ENCODE measurements at regions not wholly inside any gene's neighbourhood (a gene's known extent, or its start where the extent isn't known, plus 50 kb on each side); places are given as distances from the start of the nearest gene placed in this dataset.

- no peak for DNase-seq (ENCODE audit: low read depth in 3 of 3)
Measured at GRCh38 chr7:46169384-46169755, 248.3 kb upstream of the IGFBP3 start.

- DNase-seq (ENCODE audit: low read depth in 3 of 3), result no peak
Measured at GRCh38 chr7:46168671-46169383, 247.8 kb upstream of the IGFBP3 start.

- no peak for DNase-seq (ENCODE audit: low read depth in 3 of 3)
Measured at GRCh38 chr7:46168231-46168630, 247.2 kb upstream of the IGFBP3 start.

GRCh38 chr7:46165276-46165675 lies 244.2 kb upstream of the IGFBP3 start:
- no peak for DNase-seq (ENCODE audit: low read depth in 3 of 3)

- DNase-seq (ENCODE audit: low read depth in 3 of 3), result no peak
Measured at GRCh38 chr7:46164629-46165028, 243.6 kb upstream of the IGFBP3 start.

GRCh38 chr7:46163246-46163645 lies 242.2 kb upstream of the IGFBP3 start:
- no peak for DNase-seq (ENCODE audit: low read depth in 3 of 3)

- no peak for DNase-seq (ENCODE audit: low read depth in 3 of 3)
Measured at GRCh38 chr7:46162609-46163008, 241.5 kb upstream of the IGFBP3 start.

- no peak for DNase-seq (ENCODE audit: low read depth in 3 of 3)
Measured at GRCh38 chr7:46160861-46161260, 239.8 kb upstream of the IGFBP3 start.

GRCh38 chr7:46157931-46158330 lies 236.9 kb upstream of the IGFBP3 start:
- no peak for DNase-seq (ENCODE audit: low read depth in 3 of 3)

- no peak for DNase-seq (ENCODE audit: low read depth in 3 of 3)
Measured at GRCh38 chr7:46157404-46157803, 236.3 kb upstream of the IGFBP3 start.

- no peak for DNase-seq (ENCODE audit: low read depth in 3 of 3)
Measured at GRCh38 chr7:46156853-46157252, 235.8 kb upstream of the IGFBP3 start.

- DNase-seq (ENCODE audit: low read depth in 3 of 3), result no peak
Measured at GRCh38 chr7:46156086-46156485, 235.0 kb upstream of the IGFBP3 start.

GRCh38 chr7:46155367-46155766 lies 234.3 kb upstream of the IGFBP3 start:
- no peak for DNase-seq (ENCODE audit: low read depth in 3 of 3)

GRCh38 chr7:46153951-46154787 lies 233.1 kb upstream of the IGFBP3 start:
- no peak for DNase-seq (ENCODE audit: low read depth in 3 of 3)

GRCh38 chr7:46153583-46153950 lies 232.5 kb upstream of the IGFBP3 start:
- DNase-seq (ENCODE audit: low read depth in 3 of 3), result no peak

- no peak for DNase-seq (ENCODE audit: low read depth in 3 of 3)
Measured at GRCh38 chr7:46152696-46153095, 231.6 kb upstream of the IGFBP3 start.

- no peak for DNase-seq (ENCODE audit: low read depth in 3 of 3)
Measured at GRCh38 chr7:46150721-46151120, 229.6 kb upstream of the IGFBP3 start.

- DNase-seq (ENCODE audit: low read depth in 3 of 3), result no peak
Measured at GRCh38 chr7:46150202-46150601, 229.1 kb upstream of the IGFBP3 start.

- DNase-seq (ENCODE audit: low read depth in 3 of 3), result no peak
Measured at GRCh38 chr7:46147871-46148270, 226.8 kb upstream of the IGFBP3 start.

GRCh38 chr7:46146454-46147255 lies 225.6 kb upstream of the IGFBP3 start:
- DNase-seq (ENCODE audit: low read depth in 3 of 3), result no peak

- no peak for DNase-seq (ENCODE audit: low read depth in 3 of 3)
Measured at GRCh38 chr7:46145412-46145811, 224.3 kb upstream of the IGFBP3 start.
